Chondrocyte (in vitro differentiated cells): ENCODE measurements at regions not wholly inside any gene's neighbourhood (a gene's known extent, or its start where the extent isn't known, plus 50 kb on each side); places are given as distances from the start of the nearest gene placed in this dataset.
A peak's percentile ranks its signal among the peaks of the same experiment; 100 is the strongest.
"Not testable (repeated sequence)": the region's sequence is repeated elsewhere in the genome, so short reads cannot be mapped to it uniquely, and the experiment has no call there.

Experiments used
- DNase-seq: peaks from one replicate; pipeline ENCODE4 v3.0.0; 2021; ENCODE audit warnings: mixed read lengths, low spot score
- H3K27ac Mint-ChIP-seq: one replicate; pipeline ENCODE4 v1.8.0; 2021; ENCODE audit warnings: mild to moderate bottlenecking, moderate library complexity, mixed read lengths; ENCODE audit not compliant: unreplicated experiment
- H3K27me3 Mint-ChIP-seq: 2 replicates; pipeline ENCODE4 v1.8.0; 2021; ENCODE audit warnings: low read depth, mixed read lengths
- H3K36me3 Mint-ChIP-seq: 2 replicates; pipeline ENCODE4 v1.8.0; 2021; ENCODE audit warnings: low read depth, mixed read lengths
- H3K4me1 Mint-ChIP-seq: 2 replicates; pipeline ENCODE4 v1.8.0; 2021; ENCODE audit warnings: low read depth, mild to moderate bottlenecking, mixed read lengths
- H3K4me3 Mint-ChIP-seq: one replicate; pipeline ENCODE4 v1.8.0; 2021; ENCODE audit warnings: mild to moderate bottlenecking, moderate library complexity, mixed read lengths; ENCODE audit not compliant: unreplicated experiment
- H3K9me3 Mint-ChIP-seq: 2 replicates; pipeline ENCODE4 v1.8.0; 2021; ENCODE audit warnings: low read depth, mixed read lengths
- CTCF ChIP-seq: fragments of 200-600 bp; sonication (generic); IDR thresholded peaks from 2 replicates; pipeline ENCODE4 v1.5.0; 2021; ENCODE audit warnings: antibody characterized with exemption, mild to moderate bottlenecking, moderate library complexity

GRCh38 chr3:191030491-191030890 is 168.0 kb upstream of the GMNC start:
- no peak for TF ChIP-seq CTCF
- H3K27ac Mint-ChIP-seq = no peak overlapping the region
- H3K27me3 Mint-ChIP-seq = peaks cover 4% of the 10 kb centered on the region
- H3K4me1 Mint-ChIP-seq = no peaks in the 10 kb centered on the region
- H3K4me3 Mint-ChIP-seq = no peak overlapping the region
- H3K36me3 Mint-ChIP-seq = no peaks in the 10 kb centered on the region
- no peak for DNase-seq
- no peaks in the 10 kb centered on the region for H3K9me3 Mint-ChIP-seq

- Mint-ChIP-seq H3K27ac (no peak overlapping the region), H3K27me3 (peaks cover 6% of the 10 kb centered on the region), H3K4me3 (no peak overlapping the region), H3K36me3 (no peaks in the 10 kb centered on the region), H3K9me3 (no peaks in the 10 kb centered on the region), H3K4me1 (no peaks in the 10 kb centered on the region)
- DNase-seq = no peak
- TF ChIP-seq CTCF = no peak
Observed at GRCh38 chr3:191026746-191027145, 164.3 kb upstream of the GMNC start.

- no peak for DNase-seq
- Mint-ChIP-seq H3K27me3 (peaks cover 6% of the 10 kb centered on the region), H3K9me3 (no peaks in the 10 kb centered on the region), H3K4me1 (peaks cover 7% of the 10 kb centered on the region), H3K36me3 (no peaks in the 10 kb centered on the region), H3K4me3 (no peak overlapping the region), H3K27ac (no peak overlapping the region)
- no peak for TF ChIP-seq CTCF
Observed at GRCh38 chr3:191020730-191021396, 158.4 kb upstream of the GMNC start.

GRCh38 chr3:191019855-191020254 is 157.4 kb upstream of the GMNC start:
- no peaks in the 10 kb centered on the region for H3K9me3 Mint-ChIP-seq
- peaks cover 6% of the 10 kb centered on the region for H3K27me3 Mint-ChIP-seq
- H3K4me3 Mint-ChIP-seq = no peak overlapping the region
- no peak for DNase-seq
- no peak overlapping the region for H3K27ac Mint-ChIP-seq
- H3K36me3 Mint-ChIP-seq = no peaks in the 10 kb centered on the region
- no peak for TF ChIP-seq CTCF
- peaks cover 7% of the 10 kb centered on the region for H3K4me1 Mint-ChIP-seq

GRCh38 chr3:191015960-191016359 is 153.5 kb upstream of the GMNC start:
- DNase-seq = peak; percentile 63
- not testable (repeated sequence) for H3K36me3 Mint-ChIP-seq, H3K4me3 Mint-ChIP-seq, H3K27ac Mint-ChIP-seq, H3K9me3 Mint-ChIP-seq, H3K27me3 Mint-ChIP-seq, H3K4me1 Mint-ChIP-seq

- no peak for DNase-seq
- H3K4me1 Mint-ChIP-seq = no peaks in the 10 kb centered on the region
- no peaks in the 10 kb centered on the region for H3K36me3 Mint-ChIP-seq
- H3K27ac Mint-ChIP-seq = no peak overlapping the region
- H3K9me3 Mint-ChIP-seq = peaks cover 5% of the 10 kb centered on the region
- H3K27me3 Mint-ChIP-seq = peaks cover 15% of the 10 kb centered on the region
- no peak for TF ChIP-seq CTCF
- H3K4me3 Mint-ChIP-seq = no peak overlapping the region
Observed at GRCh38 chr3:191008074-191008473, 145.6 kb upstream of the GMNC start.
